SK-N-SH (cell line): ENCODE measurements at regions not wholly inside any gene's neighbourhood (a gene's known extent, or its start where the extent isn't known, plus 50 kb on each side); places are given as distances from the start of the nearest gene placed in this dataset.

ENCODE experiments used
- CHD2 ChIP-seq: fragments of 150-350 bp; IDR thresholded peaks from 2 replicates; pipeline ENCODE4 v1.6.1; 2018; ENCODE audit warnings: low read length; ENCODE audit not compliant: partially characterized antibody
- CTCF ChIP-seq: fragments of 200-600 bp; sonication (generic); IDR thresholded peaks from 2 replicates; pipeline ENCODE4 v1.6.1; 2017; ENCODE audit warnings: antibody characterized with exemption, mild to moderate bottlenecking, moderate library complexity
- GABPA ChIP-seq: IDR thresholded peaks from 2 replicates; pipeline ENCODE4 v1.4.0; 2012; ENCODE audit warnings: low read depth, mild to moderate bottlenecking
- POLR2AphosphoS5 ChIP-seq: IDR thresholded peaks from 2 replicates; pipeline ENCODE4 v1.6.1; 2012; ENCODE audit warnings: low read depth, low read length
- RXRA ChIP-seq: IDR thresholded peaks from 2 replicates; pipeline ENCODE4 v1.4.0; 2012; ENCODE audit warnings: low read depth, mild to moderate bottlenecking, borderline replicate concordance
- TAF1 ChIP-seq: IDR thresholded peaks from 2 replicates; pipeline ENCODE4 v1.6.1; 2012; ENCODE audit warnings: low read depth, mild to moderate bottlenecking, low read length, moderate library complexity, borderline replicate concordance

- TF ChIP-seq POLR2AphosphoS5 (no peak), CTCF (no peak), TAF1 (no peak), RXRA (no peak), CHD2 (no peak), GABPA (no peak)
Observed at GRCh38 chr6:126195625-126196236, 144.2 kb upstream of the CENPW start.
